Stimulated activated CD4-positive, alpha-beta T cell treated with anti-CD3 and anti-CD28 coated beads, TNF-alpha, amount 100 ng/mL, for 48 hours (primary cell): ENCODE measurements at regions not wholly inside any gene's neighbourhood (a gene's known extent, or its start where the extent isn't known, plus 50 kb on each side); places are given as distances from the start of the nearest gene placed in this dataset.

Experiments used
- DNase-seq, 3 donors: peaks; one replicate each; pipeline ENCODE4 v3.0.0-alpha.2; 2020; ENCODE audit warnings: low read depth in 3 of 3

- no peak for DNase-seq
Measured at GRCh38 chr14:98446508-98446907, 825.5 kb downstream of the BCL11B start.

- no peak for DNase-seq
Measured at GRCh38 chr14:98456231-98456630, 815.8 kb downstream of the BCL11B start.

- DNase-seq, result no peak
Measured at GRCh38 chr14:98458702-98459101, 813.3 kb downstream of the BCL11B start.

GRCh38 chr14:98462908-98463307 lies 809.1 kb downstream of the BCL11B start:
- no peak for DNase-seq

- no peak for DNase-seq
Measured at GRCh38 chr14:98466807-98467206, 805.2 kb downstream of the BCL11B start.

- no peak for DNase-seq
Measured at GRCh38 chr14:98470663-98471062, 801.3 kb downstream of the BCL11B start.

- no peak for DNase-seq
Measured at GRCh38 chr14:98474900-98475299, 797.1 kb downstream of the BCL11B start.

- DNase-seq, result no peak
Measured at GRCh38 chr14:98477935-98478334, 794.1 kb downstream of the BCL11B start.

GRCh38 chr14:98489115-98489514 lies 782.9 kb downstream of the BCL11B start:
- DNase-seq, result no peak

GRCh38 chr14:98494582-98494981 lies 777.4 kb downstream of the BCL11B start:
- no peak for DNase-seq

GRCh38 chr14:98498019-98498885 lies 773.7 kb downstream of the BCL11B start:
- DNase-seq, result no peak

GRCh38 chr14:98501335-98501734 lies 770.7 kb downstream of the BCL11B start:
- DNase-seq, result no peak

- no peak for DNase-seq
Measured at GRCh38 chr14:98501836-98502235, 770.2 kb downstream of the BCL11B start.

GRCh38 chr14:98503086-98503815 lies 768.7 kb downstream of the BCL11B start:
- no peak for DNase-seq

- no peak for DNase-seq
Measured at GRCh38 chr14:98507264-98507663, 764.7 kb downstream of the BCL11B start.

GRCh38 chr14:98510392-98510791 lies 761.6 kb downstream of the BCL11B start:
- no peak for DNase-seq

- no peak for DNase-seq
Measured at GRCh38 chr14:98512501-98513251, 759.3 kb downstream of the BCL11B start.

- DNase-seq, result no peak
Measured at GRCh38 chr14:98513558-98513957, 758.4 kb downstream of the BCL11B start.

GRCh38 chr14:98514016-98514415 lies 758.0 kb downstream of the BCL11B start:
- DNase-seq, result no peak

GRCh38 chr14:98536256-98536655 lies 735.7 kb downstream of the BCL11B start:
- DNase-seq, result no peak

GRCh38 chr14:98542316-98542715 lies 729.7 kb downstream of the BCL11B start:
- DNase-seq, result no peak

GRCh38 chr14:98543074-98543473 lies 728.9 kb downstream of the BCL11B start:
- DNase-seq, result no peak
